Right lobe of liver (tissue), 6 donors: ENCODE measurements at regions not wholly inside any gene's neighbourhood (a gene's known extent, or its start where the extent isn't known, plus 50 kb on each side); places are given as distances from the start of the nearest gene placed in this dataset.

Source experiments
- ATAC-seq, 4 donors: fragments of 200-7000 bp; cut with Tn5 transposase; one replicate each; pipeline ENCODE4 v1.9.1; 2020; ENCODE audit warnings: mild to moderate bottlenecking in 4 of 4, moderate library complexity in 4 of 4
- DNase-seq, 3 donors: peaks; one replicate each; pipeline ENCODE4 v3.0.0-alpha.2; 2020
- H3K27ac ChIP-seq, 3 donors: fragments of 200-600 bp; one replicate each; pipeline ENCODE4 v1.8.0; 2022
- H3K27me3 ChIP-seq, 2 donors: fragments of 200-600 bp; one replicate each; pipeline ENCODE4 v1.8.0; 2022
- H3K36me3 ChIP-seq, 4 donors: fragments of 200-600 bp; sonication (generic) in 1 of 4; one replicate each; pipeline versions ENCODE4 v1.5.1 to v1.8.0; 2017 to 2022; ENCODE audit warnings: control low read depth in 1 of 4
- H3K4me1 ChIP-seq, 4 donors: fragments of 200-600 bp; sonication (generic) in 1 of 4; one replicate each; pipeline versions ENCODE4 v1.5.1 to v1.8.0; 2017 to 2022; ENCODE audit warnings: control low read depth in 1 of 4
- H3K4me3 ChIP-seq, 3 donors: fragments of 200-600 bp; one replicate each; pipeline ENCODE4 v1.8.0; 2022
- H3K9me3 ChIP-seq, 4 donors: fragments of 200-600 bp; sonication (generic) in 1 of 4; one replicate each; pipeline versions ENCODE4 v1.5.1 to v1.8.0; 2017 to 2022; ENCODE audit warnings: control low read depth in 1 of 4
- POLR2A ChIP-seq: fragments of 450-650 bp; IDR thresholded peaks from one replicate; pipeline ENCODE4 v1.6.1; 2017; ENCODE audit warnings: antibody characterized with exemption, mild to moderate bottlenecking
- WGBS: methylation state at CpG from one replicate; pipeline ENCODE4 v1.1.6; 2018; ENCODE audit warnings: low coverage, low lambda C conversion rate; ENCODE audit not compliant: insufficient coverage; ENCODE audit errors: missing lambda C conversion rate; 5-methylcytosine and 5-hydroxymethylcytosine counted together
- intact Hi-C, 2 donors: fragments of 100-400 bp; cut with DNase I; formaldehyde crosslinking; loops; one replicate each; pipeline versions ENCODE4 v1.11.2 to v1.14.1; 2022
- TF ChIP-seq, protein P1 (sequence below), 4 donors: fragments of 200-600 bp in 3 of 4; fragments of 450-650 bp in 1 of 4; IDR thresholded peaks; one replicate each; pipeline versions ENCODE4 v1.5.1 to v1.8.0; 2016 to 2022; ENCODE audit warnings: antibody characterized with exemption in 4 of 4, mild to moderate bottlenecking in 2 of 4
- donor health status: DM: no; HTN: yes; CAD: no.
- donor health status: DM: no; HTN: no; CAD: no.
- donor health status: DM: no; HTN: no; CAD: no.
- donor health status: DM: no; HTN: yes; CAD: no.
- donor health status: DM: no; HTN: yes; CAD: no.

GRCh38 chr21:27291006-27291405 lies 324.1 kb upstream of the ADAMTS5 start:
- no peak overlapping the region for H3K4me3 ChIP-seq
- no peaks in the 10 kb centered on the region for H3K27me3 ChIP-seq
- H3K9me3 ChIP-seq: no peaks in the 10 kb centered on the region
- 67% methylated on average over 1 of the region's 1 CpG for WGBS
- no peak overlapping the region for H3K27ac ChIP-seq
- no peaks in the 10 kb centered on the region for H3K36me3 ChIP-seq
- intact Hi-C loops: no loop called here
- no peaks in the 10 kb centered on the region for H3K4me1 ChIP-seq
- ATAC-seq (no peak), DNase-seq (no peak)
- TF ChIP-seq, protein P1, sequence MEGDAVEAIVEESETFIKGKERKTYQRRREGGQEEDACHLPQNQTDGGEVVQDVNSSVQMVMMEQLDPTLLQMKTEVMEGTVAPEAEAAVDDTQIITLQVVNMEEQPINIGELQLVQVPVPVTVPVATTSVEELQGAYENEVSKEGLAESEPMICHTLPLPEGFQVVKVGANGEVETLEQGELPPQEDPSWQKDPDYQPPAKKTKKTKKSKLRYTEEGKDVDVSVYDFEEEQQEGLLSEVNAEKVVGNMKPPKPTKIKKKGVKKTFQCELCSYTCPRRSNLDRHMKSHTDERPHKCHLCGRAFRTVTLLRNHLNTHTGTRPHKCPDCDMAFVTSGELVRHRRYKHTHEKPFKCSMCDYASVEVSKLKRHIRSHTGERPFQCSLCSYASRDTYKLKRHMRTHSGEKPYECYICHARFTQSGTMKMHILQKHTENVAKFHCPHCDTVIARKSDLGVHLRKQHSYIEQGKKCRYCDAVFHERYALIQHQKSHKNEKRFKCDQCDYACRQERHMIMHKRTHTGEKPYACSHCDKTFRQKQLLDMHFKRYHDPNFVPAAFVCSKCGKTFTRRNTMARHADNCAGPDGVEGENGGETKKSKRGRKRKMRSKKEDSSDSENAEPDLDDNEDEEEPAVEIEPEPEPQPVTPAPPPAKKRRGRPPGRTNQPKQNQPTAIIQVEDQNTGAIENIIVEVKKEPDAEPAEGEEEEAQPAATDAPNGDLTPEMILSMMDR (IDR thresholded peaks at IDR 0.05): no peak
- no peak for TF ChIP-seq POLR2A

GRCh38 chr21:27290028-27290427 lies 323.1 kb upstream of the ADAMTS5 start:
- intact Hi-C loops: no loop called here

GRCh38 chr21:27286760-27287159 lies 319.9 kb upstream of the ADAMTS5 start:
- H3K9me3 ChIP-seq: no peaks in the 10 kb centered on the region
- H3K36me3 ChIP-seq: no peaks in the 10 kb centered on the region
- H3K4me3 ChIP-seq: no peak overlapping the region
- intact Hi-C loops: no loop called here
- H3K27me3 ChIP-seq: no peaks in the 10 kb centered on the region
- no peak for TF ChIP-seq POLR2A
- TF ChIP-seq, protein P1 (IDR thresholded peaks at IDR 0.05): no peak
- no peak overlapping the region for H3K27ac ChIP-seq
- no peak for DNase-seq
- no peaks in the 10 kb centered on the region for H3K4me1 ChIP-seq
- ATAC-seq: no peak

More at GRCh38 chr21:27290028-27290427, 323.1 kb upstream of the ADAMTS5 start:
- TF ChIP-seq, protein P1 (IDR thresholded peaks at IDR 0.05): no peak
- TF ChIP-seq POLR2A: no peak
- H3K4me3 ChIP-seq: no peak overlapping the region
- H3K27ac ChIP-seq: no peak overlapping the region
- H3K4me1 ChIP-seq: no peaks in the 10 kb centered on the region
- ATAC-seq (no peak), DNase-seq (no peak)
- H3K36me3 ChIP-seq: no peaks in the 10 kb centered on the region
- no peaks in the 10 kb centered on the region for H3K27me3 ChIP-seq
- H3K9me3 ChIP-seq: no peaks in the 10 kb centered on the region
- 25% methylated on average over 3 of the region's 3 CpGs for WGBS

DNA sequence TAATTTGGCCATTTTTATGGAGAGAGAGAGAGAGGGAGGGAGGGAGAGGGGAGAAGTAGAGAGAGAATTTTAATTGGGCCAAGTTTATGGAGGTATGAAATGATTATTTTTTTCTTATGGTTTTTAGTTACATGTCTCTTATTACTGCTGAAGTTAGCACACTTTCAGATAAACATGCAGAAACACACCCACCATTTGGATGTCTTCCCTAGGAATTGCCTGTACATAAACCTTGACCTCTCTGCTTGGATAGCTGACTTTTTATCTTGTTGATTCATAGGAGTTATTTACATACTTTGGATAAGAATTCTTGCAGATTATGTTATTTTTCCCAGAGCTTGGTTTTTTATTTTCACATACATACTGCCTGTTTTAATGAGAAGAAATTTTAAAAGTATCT lies 310.2 kb upstream of the ADAMTS5 start:
- Histone ChIP-seq H3K36me3 (no peaks in the 10 kb centered on the region), H3K27ac (no peak overlapping the region), H3K4me3 (no peak overlapping the region), H3K4me1 (no peaks in the 10 kb centered on the region), H3K27me3 (no peaks in the 10 kb centered on the region), H3K9me3 (no peaks in the 10 kb centered on the region)
- DNase-seq (no peak), ATAC-seq (no peak)
- intact Hi-C loops: no loop called here
- TF ChIP-seq, protein P1 (IDR thresholded peaks at IDR 0.05): no peak
- no peak for TF ChIP-seq POLR2A

- Histone ChIP-seq H3K36me3 (no peaks in the 10 kb centered on the region), H3K27me3 (no peaks in the 10 kb centered on the region), H3K27ac (no peak overlapping the region), H3K4me3 (no peak overlapping the region), H3K4me1 (no peaks in the 10 kb centered on the region), H3K9me3 (no peaks in the 10 kb centered on the region)
- WGBS: 14% methylated on average over 1 of the region's 1 CpG
- TF ChIP-seq, protein P1 (IDR thresholded peaks at IDR 0.05): no peak
- TF ChIP-seq POLR2A: no peak
- DNase-seq (no peak), ATAC-seq (no peak)
- intact Hi-C loops: no loop called here
These were observed 308.5 kb upstream of the ADAMTS5 start for GRCh38 chr21:27275294-27275927.
